GM21737 (cell line): ENCODE measurements at regions not wholly inside any gene's neighbourhood (a gene's known extent, or its start where the extent isn't known, plus 50 kb on each side); places are given as distances from the start of the nearest gene placed in this dataset.

Experiments
- ATAC-seq: cut with Tn5 transposase; IDR thresholded peaks from one replicate; pipeline ENCODE4 v1.9.1; 2021; ENCODE audit warnings: mild to moderate bottlenecking, moderate library complexity; ENCODE audit not compliant: unreplicated experiment

DNA sequence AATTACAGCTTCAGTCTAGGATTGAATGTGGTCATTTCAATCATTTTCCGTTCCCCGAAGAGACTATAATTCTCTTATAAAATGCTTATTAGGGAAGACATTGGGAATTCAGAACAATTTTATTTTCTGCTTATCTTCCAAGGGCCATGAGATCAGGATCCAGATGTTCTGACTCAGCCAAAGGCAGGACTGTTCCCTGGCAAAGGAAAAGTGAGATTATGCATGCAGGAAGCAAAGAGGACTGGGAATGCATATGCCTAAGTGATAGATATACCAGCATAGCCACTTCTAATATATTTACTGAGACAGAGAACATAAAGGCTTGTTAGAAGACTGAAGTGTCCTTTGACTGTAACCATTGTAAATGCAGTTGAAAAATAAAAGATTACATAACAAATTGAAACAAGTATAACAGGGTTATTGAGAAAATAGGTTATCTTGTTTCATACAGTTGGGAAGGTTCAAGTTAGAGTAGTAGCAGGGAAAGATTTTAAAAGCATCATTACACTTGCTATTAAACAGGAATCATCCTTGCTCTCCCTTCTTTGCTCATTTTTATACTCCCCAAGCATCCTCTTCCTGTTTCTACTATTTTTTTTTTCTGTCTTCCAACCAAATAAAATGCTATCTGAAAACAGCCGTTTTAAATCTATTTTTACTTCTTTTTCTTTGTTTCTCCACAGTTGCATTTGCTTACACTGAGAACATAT, 439.6 kb upstream of the ADAMTS5 start:
- ATAC-seq = no peak

DNA sequence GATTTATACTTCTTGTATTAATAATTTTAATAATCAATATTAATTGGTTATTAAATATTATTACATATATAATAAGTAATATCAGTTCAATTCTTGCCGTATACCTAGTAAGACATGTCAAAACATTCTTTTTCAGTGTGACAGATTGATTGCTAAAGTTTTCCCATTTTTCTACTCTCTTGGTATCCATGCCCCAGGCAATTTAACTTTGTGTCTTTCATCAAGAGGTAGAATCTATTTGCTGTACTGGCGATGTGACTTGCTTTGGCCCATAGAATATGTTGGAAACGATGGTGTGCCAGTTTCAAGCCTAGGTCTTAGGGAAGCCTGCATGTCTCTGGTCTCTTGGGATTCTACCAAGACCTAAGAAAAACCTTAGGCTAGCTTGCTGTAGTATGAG, 436.1 kb upstream of the ADAMTS5 start:
- no peak for ATAC-seq

DNA sequence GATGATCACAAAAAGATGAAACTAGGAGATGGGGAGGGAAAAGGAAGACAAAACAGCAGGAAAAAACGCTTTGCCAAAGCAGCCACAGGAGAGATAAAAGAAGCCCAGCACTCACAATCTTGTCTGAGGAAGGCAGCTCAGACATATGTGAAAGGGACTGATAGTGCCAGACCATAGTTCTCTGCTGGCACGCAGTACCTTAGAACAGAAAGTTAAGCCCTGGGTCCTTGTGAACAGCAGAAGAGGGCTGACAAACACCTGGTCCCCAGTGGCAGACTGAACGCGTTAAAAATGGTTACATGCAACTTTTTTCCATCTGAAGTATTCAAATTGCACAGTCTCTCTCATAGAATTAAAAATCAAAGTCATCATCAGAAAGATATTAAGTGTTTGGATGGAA, 433.2 kb upstream of the ADAMTS5 start:
- no peak for ATAC-seq

DNA sequence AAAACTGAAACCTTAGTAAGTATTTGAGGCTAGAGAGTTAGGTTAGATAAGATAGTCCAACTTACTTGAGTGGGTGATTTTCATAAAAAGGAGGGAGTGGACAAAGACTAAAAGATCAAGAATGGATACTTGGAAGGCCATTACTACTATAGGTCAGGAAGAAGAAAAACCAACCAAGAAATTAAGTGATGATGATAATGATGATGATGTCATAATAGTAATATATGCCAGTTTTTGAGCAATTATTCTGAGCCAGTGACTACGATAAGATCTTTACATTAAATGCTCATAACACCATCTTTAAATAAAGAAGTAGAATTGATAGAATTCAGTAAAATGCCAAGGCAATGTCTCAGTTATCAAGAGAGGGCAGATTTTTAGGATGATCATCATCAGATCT, 430.7 kb upstream of the ADAMTS5 start:
- no peak for ATAC-seq

- no peak for ATAC-seq
Measured at GRCh38 chr21:27393726-27394125, 426.8 kb upstream of the ADAMTS5 start.

DNA sequence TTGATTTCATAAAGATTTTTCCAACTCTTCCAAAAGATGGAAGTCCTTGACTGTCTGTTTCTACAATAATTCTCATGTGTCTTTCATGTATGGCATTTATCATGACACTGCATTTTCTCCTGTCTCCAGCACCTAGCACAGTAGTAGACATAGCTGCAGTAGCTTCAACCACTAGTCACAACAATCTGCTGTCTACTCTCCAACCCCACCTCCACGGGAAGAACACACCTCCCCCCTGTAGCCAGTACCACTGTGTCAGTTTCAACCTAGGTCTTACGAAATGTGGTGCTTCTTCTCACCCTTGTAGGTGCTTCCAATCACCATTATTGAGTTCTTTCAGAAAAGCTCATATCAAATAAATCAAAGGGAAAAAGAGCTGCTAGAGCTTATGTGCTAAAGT, 425.1 kb upstream of the ADAMTS5 start:
- ATAC-seq = no peak

- ATAC-seq = no peak
Measured at GRCh38 chr21:27390384-27390783, 423.5 kb upstream of the ADAMTS5 start.

- no peak for ATAC-seq
Measured at GRCh38 chr21:27388825-27389224, 421.9 kb upstream of the ADAMTS5 start.

DNA sequence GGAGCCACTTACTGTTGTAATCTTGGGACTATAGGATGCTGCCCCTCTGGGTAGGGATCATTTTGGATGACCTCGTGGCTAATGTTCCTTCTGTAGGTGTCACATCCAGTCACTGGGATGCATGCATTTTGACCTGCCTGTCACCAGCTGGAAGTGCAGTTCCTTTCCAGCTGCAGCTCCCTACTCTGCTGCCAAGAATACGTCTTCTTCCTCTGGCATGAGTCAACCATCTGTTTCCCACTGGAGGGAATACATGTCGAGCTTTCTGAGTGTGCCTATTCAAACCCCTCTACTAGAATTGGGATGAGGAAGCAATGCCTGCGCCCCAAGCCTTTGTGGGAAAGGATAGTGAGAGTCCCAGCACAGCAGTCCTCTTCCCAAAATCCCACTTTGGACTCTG, 415.5 kb upstream of the ADAMTS5 start:
- no peak for ATAC-seq

GRCh38 chr21:27380303-27380702, 413.4 kb upstream of the ADAMTS5 start:
- ATAC-seq = no peak

DNA sequence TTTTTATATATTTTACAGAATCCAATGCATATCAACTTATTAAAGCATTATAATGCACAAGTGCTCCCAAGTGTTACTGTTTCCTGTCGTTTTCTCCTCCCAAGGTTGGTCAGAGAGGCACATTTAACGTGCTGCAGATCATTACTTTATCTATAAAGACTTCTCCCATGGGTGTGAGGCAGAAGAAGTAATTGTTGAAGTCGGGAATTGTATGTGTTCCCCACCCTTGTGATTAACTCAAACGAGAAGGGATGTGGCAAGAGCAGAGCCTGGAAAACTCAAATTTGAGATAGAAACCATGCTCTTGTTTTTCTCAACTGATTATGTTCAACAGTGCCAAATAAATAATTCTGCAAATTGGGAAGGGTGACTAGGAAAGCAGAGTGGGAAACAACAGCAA, 412.5 kb upstream of the ADAMTS5 start:
- ATAC-seq = no peak

DNA sequence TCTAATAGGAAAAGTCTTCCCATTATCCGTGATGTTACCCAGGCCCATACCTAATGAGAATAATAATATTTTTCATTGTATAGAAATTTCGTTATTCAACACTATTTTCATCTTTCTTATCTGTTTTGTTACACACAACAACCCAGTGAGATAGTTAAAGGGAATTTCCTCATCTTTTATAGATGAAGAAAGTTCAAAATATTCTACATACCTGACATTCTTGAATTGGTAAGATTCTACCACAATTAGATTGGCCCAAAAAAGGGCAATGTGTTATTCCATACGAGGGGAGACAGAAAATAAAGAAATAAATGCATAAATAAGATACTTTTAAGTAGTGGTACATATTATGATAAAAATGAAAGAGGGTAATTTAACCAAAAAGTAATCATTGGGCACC, 405.5 kb upstream of the ADAMTS5 start:
- no peak for ATAC-seq

DNA sequence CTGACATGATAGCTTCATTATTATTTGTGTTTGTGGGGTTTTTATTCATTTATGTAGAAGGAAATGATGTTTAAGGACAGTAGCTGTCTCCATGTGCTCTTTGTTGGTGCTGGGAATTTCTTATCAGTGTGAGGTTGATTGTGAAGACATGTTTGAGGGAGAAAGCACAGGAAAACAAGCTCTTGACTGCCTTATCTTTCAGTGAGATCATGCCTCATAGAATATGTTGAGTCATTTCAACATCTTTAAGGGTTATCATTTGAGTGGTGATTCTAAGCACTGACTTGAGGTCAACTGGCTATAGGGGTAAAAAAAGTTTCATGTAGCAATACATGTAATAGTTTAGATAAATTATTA, 405.1 kb upstream of the ADAMTS5 start:
- ATAC-seq = no peak

- no peak for ATAC-seq
Measured at GRCh38 chr21:27371115-27371974, 404.5 kb upstream of the ADAMTS5 start.

- no peak for ATAC-seq
Measured at GRCh38 chr21:27369978-27370571, 403.2 kb upstream of the ADAMTS5 start.

GRCh38 chr21:27369234-27369633, 402.3 kb upstream of the ADAMTS5 start:
- ATAC-seq = no peak

GRCh38 chr21:27366646-27367235, 399.9 kb upstream of the ADAMTS5 start:
- ATAC-seq = no peak

GRCh38 chr21:27366036-27366435, 399.1 kb upstream of the ADAMTS5 start:
- no peak for ATAC-seq

- ATAC-seq = no peak
Measured at GRCh38 chr21:27365394-27365793, 398.5 kb upstream of the ADAMTS5 start.

DNA sequence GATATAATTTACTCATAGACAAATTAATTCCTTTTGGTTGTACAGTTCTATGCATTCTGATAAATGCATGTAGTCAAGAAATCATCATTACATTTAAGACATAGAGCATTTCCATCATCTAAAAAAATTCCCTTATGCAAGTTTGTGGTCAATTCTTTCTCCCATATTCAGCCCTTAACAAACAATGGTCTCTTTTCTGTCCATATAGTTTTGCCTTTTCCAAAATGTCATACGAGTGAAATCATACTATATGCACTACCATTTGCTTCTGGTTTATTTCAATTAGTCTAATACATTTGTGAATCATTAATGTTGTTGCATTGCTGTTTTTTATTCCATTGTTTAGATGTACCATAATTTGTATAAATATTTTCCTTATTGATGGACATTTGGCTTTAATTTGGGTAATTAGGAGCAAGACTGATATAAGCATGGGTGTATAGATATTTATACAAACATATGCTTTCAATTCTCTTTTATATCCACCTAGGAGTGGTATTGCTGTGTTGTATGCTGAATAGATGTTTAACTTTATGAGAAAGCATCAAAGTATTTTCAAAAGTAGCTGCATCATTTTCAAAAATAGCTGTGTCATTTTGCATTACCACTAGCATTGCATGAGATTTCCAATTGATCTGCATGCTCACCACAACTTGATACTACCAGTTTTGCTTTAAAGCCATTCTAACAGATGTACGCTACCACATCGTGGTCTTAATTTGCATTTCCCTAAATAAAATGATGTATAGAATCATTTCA, 397.0 kb upstream of the ADAMTS5 start:
- no peak for ATAC-seq

DNA sequence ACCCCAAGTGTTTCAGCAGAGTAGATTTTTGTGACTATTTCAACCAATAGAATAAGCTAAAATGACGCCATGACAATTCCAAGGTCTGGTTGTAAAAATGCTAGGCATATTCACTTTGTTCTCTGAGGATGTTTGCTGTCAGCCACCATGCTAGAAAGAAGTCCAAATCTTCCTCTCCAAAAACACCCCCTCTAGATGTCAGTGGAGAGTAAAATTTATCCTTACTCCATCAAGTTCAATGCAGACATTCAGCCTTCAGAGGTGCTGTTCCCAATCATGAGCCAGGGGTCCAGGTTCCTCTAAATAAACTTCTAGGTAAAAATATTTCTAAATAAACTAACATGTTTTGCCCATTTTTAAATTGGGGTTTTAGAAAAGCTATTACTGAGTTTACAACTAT, 395.4 kb upstream of the ADAMTS5 start:
- ATAC-seq = no peak
